ENCODE measurements at regions not wholly inside any gene's neighbourhood (a gene's known extent, or its start where the extent isn't known, plus 50 kb on each side); places are given as distances from the start of the nearest gene placed in this dataset.

DNA sequence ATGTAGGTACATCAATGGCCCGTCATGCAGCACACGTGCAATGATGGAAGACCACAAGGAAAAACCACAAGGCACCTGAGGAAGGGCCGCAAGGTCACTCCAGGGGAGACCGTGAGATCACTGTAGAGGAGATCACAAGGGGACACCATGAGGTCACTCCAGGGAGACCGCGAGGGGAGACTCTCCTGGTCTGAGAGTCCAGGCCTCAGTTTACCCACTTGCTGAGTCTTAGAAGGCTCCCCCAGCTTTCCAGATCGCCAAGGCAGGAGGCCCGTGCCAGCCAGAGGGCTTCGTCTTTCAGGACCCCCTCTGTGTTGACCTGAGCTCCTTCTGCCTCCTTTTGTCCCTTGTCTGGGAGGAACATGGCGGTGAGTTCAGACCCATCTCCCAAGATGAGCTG is 232.2 kb downstream of the ERMARD start:
- Histone ChIP-seq H3K4me3 (ENCODE audit: low read length) (no peak overlapping the region), H3K4me2 (ENCODE audit: low read length) (no peak overlapping the region), H3K27me3 (ENCODE audit: control insufficient read depth, low read length) (no peaks in the 10 kb centered on the region), H3F3A (ENCODE audit: control insufficient read depth, insufficient read depth) (no peaks in the 10 kb centered on the region), H4K20me1 (ENCODE audit: control insufficient read depth, insufficient read depth, low read depth, low read length) (no peaks in the 10 kb centered on the region), H3K9me3 (ENCODE audit: control insufficient read depth, insufficient read depth, low read length) (no peaks in the 10 kb centered on the region), H3K36me3 (ENCODE audit: control insufficient read depth, low read length) (no peaks in the 10 kb centered on the region), H3K4me1 (ENCODE audit: control insufficient read depth, low read length) (no peaks in the 10 kb centered on the region), H3K79me2 (ENCODE audit: control insufficient read depth, low read length) (no peaks in the 10 kb centered on the region), H3K27ac (ENCODE audit: low read depth, low read length) (no peak overlapping the region), H3K9me2 (replicated peaks; ENCODE audit: control insufficient read depth, low read length) (no peaks in the 10 kb centered on the region)
- TF ChIP-seq, protein P1, sequence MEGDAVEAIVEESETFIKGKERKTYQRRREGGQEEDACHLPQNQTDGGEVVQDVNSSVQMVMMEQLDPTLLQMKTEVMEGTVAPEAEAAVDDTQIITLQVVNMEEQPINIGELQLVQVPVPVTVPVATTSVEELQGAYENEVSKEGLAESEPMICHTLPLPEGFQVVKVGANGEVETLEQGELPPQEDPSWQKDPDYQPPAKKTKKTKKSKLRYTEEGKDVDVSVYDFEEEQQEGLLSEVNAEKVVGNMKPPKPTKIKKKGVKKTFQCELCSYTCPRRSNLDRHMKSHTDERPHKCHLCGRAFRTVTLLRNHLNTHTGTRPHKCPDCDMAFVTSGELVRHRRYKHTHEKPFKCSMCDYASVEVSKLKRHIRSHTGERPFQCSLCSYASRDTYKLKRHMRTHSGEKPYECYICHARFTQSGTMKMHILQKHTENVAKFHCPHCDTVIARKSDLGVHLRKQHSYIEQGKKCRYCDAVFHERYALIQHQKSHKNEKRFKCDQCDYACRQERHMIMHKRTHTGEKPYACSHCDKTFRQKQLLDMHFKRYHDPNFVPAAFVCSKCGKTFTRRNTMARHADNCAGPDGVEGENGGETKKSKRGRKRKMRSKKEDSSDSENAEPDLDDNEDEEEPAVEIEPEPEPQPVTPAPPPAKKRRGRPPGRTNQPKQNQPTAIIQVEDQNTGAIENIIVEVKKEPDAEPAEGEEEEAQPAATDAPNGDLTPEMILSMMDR (IDR thresholded peaks at IDR 0.05; ENCODE audit: low read depth, low read length, poor library complexity, severe bottlenecking): no peak
- no peak for TF ChIP-seq EZH2phosphoT487 (IDR thresholded peaks at IDR 0.05; ENCODE audit: borderline replicate concordance, low read length)

DNA sequence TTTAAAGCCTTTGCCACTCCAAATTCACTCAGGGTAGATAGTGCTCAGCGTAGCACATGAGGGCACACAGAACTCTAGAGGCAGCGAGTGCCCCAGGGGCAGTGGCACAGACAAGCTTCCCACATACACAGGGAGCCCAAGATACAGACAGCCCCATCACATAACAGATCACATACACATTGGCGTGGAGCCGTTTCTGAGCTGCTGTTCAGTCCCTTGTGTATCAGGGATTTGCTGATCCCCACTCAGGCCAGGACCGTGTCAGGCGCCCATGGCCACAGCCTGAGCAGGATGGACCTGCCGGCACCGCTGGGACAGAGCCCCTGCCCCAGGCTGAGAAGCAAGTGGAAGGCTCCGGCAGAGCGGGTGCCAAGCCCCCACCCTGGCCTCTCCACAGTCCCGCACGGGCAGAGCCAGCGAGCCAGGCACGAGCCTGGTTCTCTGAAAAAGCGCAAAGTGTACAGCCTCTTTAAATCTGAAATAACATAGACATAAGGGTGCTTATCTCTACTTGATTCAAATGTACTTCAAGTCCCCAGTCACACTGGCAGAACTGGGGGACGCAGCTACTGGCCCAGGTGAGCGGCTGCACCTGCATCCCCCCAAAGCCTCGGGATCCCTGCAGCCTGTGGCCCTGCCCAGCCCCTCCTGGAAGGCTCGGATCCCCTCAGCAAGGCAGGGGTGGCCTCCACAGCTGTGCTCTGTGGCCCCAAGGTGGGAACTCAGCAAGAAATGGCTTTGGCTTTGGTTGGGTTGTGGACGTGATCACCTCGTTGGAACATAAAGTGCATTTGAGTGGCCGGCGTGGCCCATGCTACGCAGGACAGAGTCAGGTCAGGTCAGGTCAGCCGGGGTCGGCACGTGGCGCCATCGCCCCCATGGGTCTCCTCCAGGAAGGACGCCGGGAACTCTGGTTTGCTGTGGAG is 231.3 kb downstream of the ERMARD start:
- no peaks in the 10 kb centered on the region for H3K79me2 ChIP-seq (ENCODE audit: control insufficient read depth, low read length)
- no peaks in the 10 kb centered on the region for H3K4me1 ChIP-seq (ENCODE audit: control insufficient read depth, low read length)
- no peaks in the 10 kb centered on the region for H4K20me1 ChIP-seq (ENCODE audit: control insufficient read depth, insufficient read depth, low read depth, low read length)
- H3K36me3 ChIP-seq (ENCODE audit: control insufficient read depth, low read length): no peaks in the 10 kb centered on the region
- H3K27ac ChIP-seq (ENCODE audit: low read depth, low read length): no peak overlapping the region
- H3F3A ChIP-seq (ENCODE audit: control insufficient read depth, insufficient read depth): no peaks in the 10 kb centered on the region
- no peak overlapping the region for H3K4me2 ChIP-seq (ENCODE audit: low read length)
- no peaks in the 10 kb centered on the region for H3K9me3 ChIP-seq (ENCODE audit: control insufficient read depth, insufficient read depth, low read length)
- no peaks in the 10 kb centered on the region for H3K9me2 ChIP-seq (replicated peaks; ENCODE audit: control insufficient read depth, low read length)
- no peak for TF ChIP-seq EZH2phosphoT487 (IDR thresholded peaks at IDR 0.05; ENCODE audit: borderline replicate concordance, low read length)
- TF ChIP-seq, protein P1 (IDR thresholded peaks at IDR 0.05; ENCODE audit: low read depth, low read length, poor library complexity, severe bottlenecking): no peak
- H3K4me3 ChIP-seq (ENCODE audit: low read length): no peak overlapping the region
- no peaks in the 10 kb centered on the region for H3K27me3 ChIP-seq (ENCODE audit: control insufficient read depth, low read length)

DNA sequence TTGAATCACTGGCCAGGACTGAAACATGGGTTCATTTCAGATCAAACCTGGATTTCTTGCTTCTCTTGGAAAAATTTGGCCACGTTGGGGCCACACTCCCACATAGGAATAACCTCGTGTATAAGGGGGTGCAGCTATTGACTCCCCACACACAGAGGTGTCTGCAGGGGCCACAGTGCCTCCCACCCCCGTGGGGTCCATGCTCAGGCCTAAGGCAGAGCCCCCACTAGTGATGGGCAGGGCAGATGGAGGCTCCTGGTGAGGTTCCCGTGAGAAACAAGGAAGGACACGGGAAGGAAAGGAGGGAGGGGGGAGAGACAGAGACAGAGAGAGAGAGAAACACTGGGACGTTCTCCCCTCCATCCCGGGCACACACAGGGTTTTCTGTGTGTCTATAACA is 230.5 kb downstream of the ERMARD start:
- TF ChIP-seq, protein P1 (IDR thresholded peaks at IDR 0.05; ENCODE audit: low read depth, low read length, poor library complexity, severe bottlenecking): no peak
- no peak for TF ChIP-seq EZH2phosphoT487 (IDR thresholded peaks at IDR 0.05; ENCODE audit: borderline replicate concordance, low read length)
- H3K4me3 ChIP-seq (ENCODE audit: low read length): no peak overlapping the region
- no peaks in the 10 kb centered on the region for H3K79me2 ChIP-seq (ENCODE audit: control insufficient read depth, low read length)
- no peaks in the 10 kb centered on the region for H3K9me3 ChIP-seq (ENCODE audit: control insufficient read depth, insufficient read depth, low read length)
- no peak overlapping the region for H3K27ac ChIP-seq (ENCODE audit: low read depth, low read length)
- H3K4me1 ChIP-seq (ENCODE audit: control insufficient read depth, low read length): no peaks in the 10 kb centered on the region
- no peaks in the 10 kb centered on the region for H3K9me2 ChIP-seq (replicated peaks; ENCODE audit: control insufficient read depth, low read length)
- H3K36me3 ChIP-seq (ENCODE audit: control insufficient read depth, low read length): no peaks in the 10 kb centered on the region
- H3F3A ChIP-seq (ENCODE audit: control insufficient read depth, insufficient read depth): no peaks in the 10 kb centered on the region
- no peaks in the 10 kb centered on the region for H3K27me3 ChIP-seq (ENCODE audit: control insufficient read depth, low read length)
- no peaks in the 10 kb centered on the region for H4K20me1 ChIP-seq (ENCODE audit: control insufficient read depth, insufficient read depth, low read depth, low read length)
- H3K4me2 ChIP-seq (ENCODE audit: low read length): no peak overlapping the region
